Esophagus squamous epithelium (tissue), 5 donors: ENCODE measurements at regions not wholly inside any gene's neighbourhood (a gene's known extent, or its start where the extent isn't known, plus 50 kb on each side); places are given as distances from the start of the nearest gene placed in this dataset.

Experiments used
- DNase-seq: peaks from one replicate; lab custom pipeline; 2025; lab: John Stamatoyannopoulos, UW
- H3K27ac ChIP-seq, 4 donors: fragments of 200-600 bp; sonication (generic); one replicate each; pipeline ENCODE4 v1.5.1; 2016 to 2019; ENCODE audit warnings: mild to moderate bottlenecking in 1 of 4
- H3K27me3 ChIP-seq, 4 donors: fragments of 200-600 bp; sonication (generic); 1 replicate in 3 of 4; 2 replicates in 1 of 4; pipeline versions ENCODE4 v1.5.1 to v1.6.0; 2017 to 2021; ENCODE audit warnings: antibody characterized with exemption in 1 of 4
- H3K36me3 ChIP-seq, 3 donors: fragments of 200-600 bp; sonication (generic); one replicate each; pipeline ENCODE4 v1.5.1; 2016 to 2019
- H3K4me1 ChIP-seq, 3 donors: fragments of 200-600 bp; sonication (generic); one replicate each; pipeline ENCODE4 v1.5.1; 2017 to 2019
- H3K4me3 ChIP-seq, 4 donors: fragments of 200-600 bp; sonication (generic); 1 replicate in 3 of 4; 2 replicates in 1 of 4; pipeline ENCODE4 v1.5.1; 2016 to 2019; ENCODE audit warnings: mild to moderate bottlenecking in 2 of 4, moderate library complexity in 1 of 4
- H3K9me3 ChIP-seq, 3 donors: fragments of 200-600 bp; sonication (generic); one replicate each; pipeline ENCODE4 v1.5.1; 2016 to 2019
- CTCF ChIP-seq, 6 experiments: fragments of 450-650 bp in 4 of 6; fragments of 200-600 bp in 2 of 6; sonication (generic) in 2 of 6; IDR thresholded peaks; one replicate each; pipeline ENCODE4 v1.5.1; 2016 to 2019; ENCODE audit warnings: antibody characterized with exemption in 6 of 6, mild to moderate bottlenecking in 4 of 6, moderate library complexity in 4 of 6
- POLR2A ChIP-seq, 4 donors: fragments of 450-650 bp; IDR thresholded peaks; one replicate each; pipeline ENCODE4 v1.6.1; 2017; ENCODE audit warnings: antibody characterized with exemption in 4 of 4, mild to moderate bottlenecking in 4 of 4, moderate library complexity in 3 of 4
- WGBS, 2 donors: methylation state at CpG; one replicate each; pipeline ENCODE4 v1.1.5; 2018; 5-methylcytosine and 5-hydroxymethylcytosine counted together
- intact Hi-C: fragments of 100-400 bp; cut with DNase I; formaldehyde crosslinking; loops from one replicate; pipeline ENCODE4 v1.15.0; 2022
- donor health status: DM: yes; HTN: yes; CAD: no.

DNA sequence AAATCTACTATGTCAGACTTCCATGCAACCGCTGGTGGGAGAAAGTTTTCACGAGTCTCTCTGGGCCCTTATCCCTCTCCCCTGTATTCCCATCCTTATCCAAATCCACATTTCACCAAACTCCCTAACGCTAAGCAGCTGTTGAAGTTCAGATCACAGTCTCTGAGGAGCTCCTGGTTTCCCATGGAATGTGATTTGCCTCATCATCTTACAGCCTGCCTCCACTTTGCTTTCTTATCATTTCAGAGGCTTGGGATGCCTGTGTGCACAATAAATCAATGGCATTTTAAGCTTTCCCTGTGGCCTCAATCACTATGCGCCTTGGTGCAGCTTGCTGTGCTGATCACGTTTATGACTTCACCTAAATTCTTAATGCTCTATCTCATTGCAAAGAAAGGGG lies 352.4 kb upstream of the FAT3 start:
- H3K9me3 ChIP-seq = no peaks in the 10 kb centered on the region
- intact Hi-C loops = no loop called here
- no peak for DNase-seq
- TF ChIP-seq CTCF (IDR thresholded peaks at IDR 0.05) (no peak), POLR2A (IDR thresholded peaks at IDR 0.05) (no peak)
- H3K36me3 ChIP-seq = no peaks in the 10 kb centered on the region
- H3K4me1 ChIP-seq = peaks cover 0 to 5% (median 0%) of the 10 kb centered on the region in 3 donors
- no peak overlapping the region for H3K4me3 ChIP-seq
- no peaks in the 10 kb centered on the region for H3K27me3 ChIP-seq
- WGBS, 2 donors = 83 to 86% methylated on average over 5 of the region's 5 CpGs
- H3K27ac ChIP-seq = no peak overlapping the region

GRCh38 chr11:91871791-91872190 lies 352.8 kb upstream of the FAT3 start:
- Histone ChIP-seq H3K27me3 (no peaks in the 10 kb centered on the region), H3K36me3 (no peaks in the 10 kb centered on the region), H3K4me3 (no peak overlapping the region), H3K4me1 (peaks cover 0 to 5% (median 0%) of the 10 kb centered on the region in 3 donors), H3K9me3 (no peaks in the 10 kb centered on the region), H3K27ac (no peak overlapping the region)
- 68 to 83% methylated on average over 1 of the region's 1 CpG for WGBS, 2 donors
- intact Hi-C loops = no loop called here
- no peak for DNase-seq
- no peak for TF ChIP-seq POLR2A (IDR thresholded peaks at IDR 0.05)
- no peak for TF ChIP-seq CTCF (IDR thresholded peaks at IDR 0.05)

GRCh38 chr11:91871048-91871447 lies 353.6 kb upstream of the FAT3 start:
- 78 to 82% methylated on average over 2 of the region's 2 CpGs for WGBS, 2 donors
- Histone ChIP-seq H3K36me3 (no peaks in the 10 kb centered on the region), H3K27ac (no peak overlapping the region), H3K9me3 (no peaks in the 10 kb centered on the region), H3K27me3 (no peaks in the 10 kb centered on the region), H3K4me3 (no peak overlapping the region), H3K4me1 (peaks cover 0 to 5% (median 0%) of the 10 kb centered on the region in 3 donors)
- no peak for DNase-seq
- intact Hi-C loops = no loop called here
- no peak for TF ChIP-seq CTCF (IDR thresholded peaks at IDR 0.05)
- TF ChIP-seq POLR2A (IDR thresholded peaks at IDR 0.05) = no peak

DNA sequence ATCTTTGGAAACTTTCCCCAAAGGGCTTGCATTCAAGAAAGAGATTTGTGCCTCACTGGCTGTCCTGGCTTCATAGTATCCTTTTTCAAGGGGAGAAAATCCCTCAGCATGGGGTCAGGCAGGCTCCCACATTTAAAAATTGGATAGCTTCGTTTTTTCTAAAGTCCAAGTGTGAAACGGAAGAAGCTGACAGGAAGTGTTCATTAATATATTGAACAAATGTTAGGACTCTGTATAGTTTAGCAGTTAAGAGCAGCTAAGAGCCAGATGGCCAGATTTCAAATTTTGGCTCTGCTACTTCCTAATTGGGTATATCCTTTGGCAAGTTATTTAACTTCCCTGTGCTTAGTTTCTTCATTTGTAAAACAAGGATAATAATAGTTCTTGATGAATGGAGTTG lies 354.9 kb upstream of the FAT3 start:
- Histone ChIP-seq H3K27me3 (no peaks in the 10 kb centered on the region), H3K9me3 (no peaks in the 10 kb centered on the region), H3K4me3 (no peak overlapping the region), H3K27ac (peak overlapping the region in 1 of 4 donors; percentile 14), H3K36me3 (no peaks in the 10 kb centered on the region), H3K4me1 (peaks cover 0 to 5% (median 0%) of the 10 kb centered on the region in 3 donors)
- intact Hi-C loops = no loop called here
- no peak for DNase-seq
- TF ChIP-seq POLR2A (IDR thresholded peaks at IDR 0.05) = no peak
- no peak for TF ChIP-seq CTCF (IDR thresholded peaks at IDR 0.05)
- WGBS, 2 donors = 26 to 28% methylated on average over 2 of the region's 2 CpGs

- no peak for DNase-seq
- Histone ChIP-seq H3K27ac (no peak overlapping the region), H3K4me3 (no peak overlapping the region), H3K27me3 (no peaks in the 10 kb centered on the region), H3K9me3 (no peaks in the 10 kb centered on the region), H3K4me1 (peaks cover 0 to 5% (median 0%) of the 10 kb centered on the region in 3 donors), H3K36me3 (no peaks in the 10 kb centered on the region)
- no peak for TF ChIP-seq POLR2A (IDR thresholded peaks at IDR 0.05)
- intact Hi-C loops = no loop called here
- WGBS, 2 donors = 51 to 66% methylated on average over 3 of the region's 3 CpGs
Observed at GRCh38 chr11:91866642-91867041, 358.0 kb upstream of the FAT3 start.

GRCh38 chr11:91860661-91861060 lies 364.0 kb upstream of the FAT3 start:
- no peaks in the 10 kb centered on the region for H3K9me3 ChIP-seq
- no peak overlapping the region for H3K4me3 ChIP-seq
- no peaks in the 10 kb centered on the region for H3K4me1 ChIP-seq
- no peak for DNase-seq
- WGBS, 2 donors = 85% methylated on average over 2 of the region's 3 CpGs; no CpG with 5 or more reads in 1 of the 2 donors
- TF ChIP-seq POLR2A (IDR thresholded peaks at IDR 0.05) (no peak), CTCF (IDR thresholded peaks at IDR 0.05) (no peak)
- H3K27ac ChIP-seq = no peak overlapping the region
- H3K36me3 ChIP-seq = no peaks in the 10 kb centered on the region
- intact Hi-C loops = no loop called here
- H3K27me3 ChIP-seq = no peaks in the 10 kb centered on the region
